Globus pallidus (tissue), 1 donor: ENCODE measurements at regions not wholly inside any gene's neighbourhood (a gene's known extent, or its start where the extent isn't known, plus 50 kb on each side); places are given as distances from the start of the nearest gene placed in this dataset.
"Not testable (repeated sequence)": the region's sequence is repeated elsewhere in the genome, so short reads cannot be mapped to it uniquely, and the experiment has no call there.

Source experiments
- DNase-seq: peaks from one replicate; pipeline ENCODE4 v3.0.0-alpha.2; 2015; ENCODE audit warnings: low spot score

GRCh38 chr7:9071160-9071762 lies 637.9 kb downstream of the NXPH1 start:
- no peak for DNase-seq

DNA sequence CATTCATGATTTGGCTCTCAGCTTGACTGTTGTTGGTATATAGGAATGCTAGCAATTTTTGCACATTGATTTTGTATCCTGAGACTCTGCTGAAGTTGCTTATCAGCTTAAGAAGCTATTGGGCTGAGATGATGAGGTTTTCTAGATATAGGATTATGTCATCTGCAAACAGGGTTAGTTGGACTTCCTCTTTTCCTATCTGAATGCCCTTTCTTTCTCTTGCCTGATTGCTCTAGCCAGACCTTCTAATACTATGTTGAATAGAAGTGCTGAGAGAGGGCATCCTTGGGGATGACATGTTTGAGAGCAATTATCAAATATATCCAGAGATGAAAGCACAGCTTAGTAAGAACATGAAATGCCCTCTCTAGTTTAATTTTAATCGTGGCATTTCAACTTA lies 642.4 kb downstream of the NXPH1 start:
- DNase-seq: not testable (repeated sequence)

DNA sequence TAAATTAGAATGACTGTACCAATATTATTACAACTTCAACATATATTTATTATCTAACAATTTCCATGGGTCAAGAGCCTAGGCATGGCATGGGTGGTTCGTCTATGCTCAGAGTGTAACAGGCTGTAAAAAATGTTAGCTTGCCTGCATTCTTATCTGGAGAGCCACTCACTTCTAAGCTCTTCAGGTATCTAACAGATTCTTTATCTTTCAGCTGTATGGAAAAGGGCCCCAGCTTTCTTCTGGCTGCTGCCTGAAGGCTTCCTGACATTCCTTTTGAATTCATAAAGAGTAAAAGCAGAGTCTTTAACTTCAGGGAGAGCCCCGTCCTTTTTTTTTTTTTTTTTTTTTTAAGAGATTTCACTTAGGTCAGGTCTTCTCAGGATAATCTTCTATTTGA lies 648.8 kb downstream of the NXPH1 start:
- no peak for DNase-seq

- no peak for DNase-seq
These were observed 650.4 kb downstream of the NXPH1 start for GRCh38 chr7:9083837-9084236.

GRCh38 chr7:9091282-9091681 lies 657.9 kb downstream of the NXPH1 start:
- DNase-seq: no peak

DNA sequence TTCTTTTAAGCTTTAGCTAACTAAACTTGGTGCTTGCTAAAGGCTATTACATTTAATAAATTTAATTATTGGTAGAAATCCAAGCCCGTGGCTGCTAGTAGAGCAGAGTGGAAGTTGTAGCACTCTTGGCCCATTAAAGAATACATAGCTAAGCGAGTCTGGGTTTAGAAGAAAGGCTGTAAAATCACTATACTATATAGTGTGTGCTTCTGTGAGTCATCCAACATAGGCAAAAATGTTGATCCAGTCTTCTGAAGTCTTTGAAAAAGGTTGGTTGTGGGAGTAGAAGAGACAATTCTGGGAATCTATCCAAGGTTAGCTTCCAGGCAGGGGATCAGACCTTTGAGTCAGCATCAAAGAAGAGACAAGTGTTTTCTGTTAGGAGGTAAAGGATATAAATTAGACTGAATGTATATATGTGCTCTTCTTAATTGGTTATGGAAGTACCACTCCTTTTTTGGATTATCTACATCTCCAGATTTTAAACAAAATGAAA lies 664.2 kb downstream of the NXPH1 start:
- DNase-seq: no peak

- no peak for DNase-seq
These were observed 666.9 kb downstream of the NXPH1 start for GRCh38 chr7:9100289-9100688.

- no peak for DNase-seq
These were observed 669.4 kb downstream of the NXPH1 start for GRCh38 chr7:9102846-9103245.

- DNase-seq: no peak
These were observed 673.3 kb downstream of the NXPH1 start for GRCh38 chr7:9106747-9107146.

GRCh38 chr7:9120331-9120730 lies 686.9 kb downstream of the NXPH1 start:
- DNase-seq: no peak

DNA sequence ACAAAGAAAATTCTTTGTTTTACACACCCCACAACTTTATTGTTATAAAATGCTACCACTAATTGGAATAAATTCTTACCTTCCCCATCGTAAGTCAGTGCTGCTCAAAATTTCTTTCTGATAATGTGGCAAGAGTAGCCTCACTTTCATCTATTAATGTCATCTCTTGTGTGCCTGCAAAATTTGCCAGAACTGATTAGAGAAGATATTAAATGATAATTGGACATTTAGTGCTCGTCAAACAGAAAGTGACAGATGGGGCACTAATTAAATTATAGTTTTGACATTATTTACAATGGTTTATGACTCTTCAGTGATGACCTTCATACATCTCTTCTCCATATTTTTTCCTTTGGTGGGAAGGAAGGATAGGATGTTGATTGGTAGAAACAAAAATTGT lies 690.9 kb downstream of the NXPH1 start:
- no peak for DNase-seq

DNA sequence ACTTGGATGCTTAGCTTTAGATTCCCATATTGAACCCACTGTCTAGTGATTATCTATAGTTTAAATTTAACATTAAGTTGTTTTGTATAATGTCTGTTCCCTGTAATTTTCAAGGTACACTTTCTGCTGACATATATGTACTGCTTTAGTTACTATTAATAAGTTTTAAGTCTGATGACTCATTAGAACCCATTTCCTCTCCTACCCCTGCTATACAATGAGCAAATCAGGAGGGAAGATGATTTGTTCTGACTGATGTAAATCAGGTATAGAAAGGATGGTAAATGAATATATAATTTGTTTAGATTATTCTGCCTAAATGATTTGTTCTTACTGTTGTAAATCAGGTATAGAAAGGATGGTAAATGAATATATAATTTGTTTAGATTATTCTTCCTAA lies 691.8 kb downstream of the NXPH1 start:
- no peak for DNase-seq

DNA sequence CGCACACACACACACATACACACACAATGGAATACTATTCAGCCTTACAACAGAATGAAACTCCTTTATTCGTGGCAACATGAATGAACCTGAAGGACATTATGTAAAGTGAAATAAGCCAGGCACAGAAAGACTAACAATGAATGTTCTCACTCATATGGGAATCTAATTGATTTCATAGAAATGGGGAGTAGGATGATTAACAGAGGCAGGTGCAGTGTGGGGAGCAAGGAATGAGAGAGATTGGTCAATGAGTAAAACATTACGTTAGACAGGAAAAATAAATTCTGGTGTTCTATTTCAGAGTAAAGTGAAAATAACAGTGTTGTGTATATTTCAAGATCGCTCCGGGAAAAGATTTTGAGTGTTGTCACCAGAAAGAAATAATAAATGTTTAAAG lies 694.5 kb downstream of the NXPH1 start:
- no peak for DNase-seq

GRCh38 chr7:9148687-9149086 lies 715.3 kb downstream of the NXPH1 start:
- DNase-seq: no peak

GRCh38 chr7:9149499-9150082 lies 716.2 kb downstream of the NXPH1 start:
- no peak for DNase-seq

- DNase-seq: not testable (repeated sequence)
These were observed 730.3 kb downstream of the NXPH1 start for GRCh38 chr7:9163691-9164090.

DNA sequence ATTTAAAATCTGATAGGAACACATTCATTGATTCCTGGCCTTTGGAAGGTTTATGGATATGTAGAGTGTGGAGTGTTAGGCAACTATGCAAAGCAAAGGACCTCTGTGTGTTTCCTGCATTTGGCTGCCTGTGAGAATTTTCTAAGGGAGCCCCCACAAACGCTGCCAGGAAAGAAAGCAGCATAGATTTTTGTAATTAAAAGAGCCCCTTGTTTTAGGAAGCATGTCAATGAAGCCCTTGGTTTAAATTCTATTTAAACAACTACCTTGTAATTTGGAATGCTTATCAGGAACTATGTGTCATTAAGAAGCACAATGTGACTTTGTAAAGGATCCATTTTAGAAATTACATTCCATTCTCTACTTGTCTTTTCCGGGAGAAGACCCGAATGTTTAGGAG lies 742.5 kb downstream of the NXPH1 start:
- DNase-seq: peak; percentile 16

DNA sequence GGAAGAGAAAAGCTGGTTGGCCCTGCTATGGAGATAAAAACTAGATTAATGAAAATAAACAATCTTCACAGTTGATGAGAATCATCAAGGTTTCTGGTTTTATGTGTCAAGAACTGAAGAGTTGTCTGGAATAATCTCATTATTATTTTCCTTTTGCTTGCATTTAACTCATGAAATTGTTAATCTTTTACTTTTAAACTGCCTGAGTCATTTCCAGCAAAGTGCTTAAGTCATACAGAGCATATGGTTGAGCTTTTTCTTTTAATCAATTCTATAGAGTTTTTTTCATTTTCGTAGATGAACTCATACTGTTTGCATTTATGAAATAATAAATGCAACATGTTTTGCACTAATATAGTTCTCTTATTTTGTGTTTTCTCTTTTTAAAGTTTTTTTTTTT lies 747.9 kb downstream of the NXPH1 start:
- no peak for DNase-seq

GRCh38 chr7:9186730-9187129 lies 753.3 kb downstream of the NXPH1 start:
- DNase-seq: no peak

DNA sequence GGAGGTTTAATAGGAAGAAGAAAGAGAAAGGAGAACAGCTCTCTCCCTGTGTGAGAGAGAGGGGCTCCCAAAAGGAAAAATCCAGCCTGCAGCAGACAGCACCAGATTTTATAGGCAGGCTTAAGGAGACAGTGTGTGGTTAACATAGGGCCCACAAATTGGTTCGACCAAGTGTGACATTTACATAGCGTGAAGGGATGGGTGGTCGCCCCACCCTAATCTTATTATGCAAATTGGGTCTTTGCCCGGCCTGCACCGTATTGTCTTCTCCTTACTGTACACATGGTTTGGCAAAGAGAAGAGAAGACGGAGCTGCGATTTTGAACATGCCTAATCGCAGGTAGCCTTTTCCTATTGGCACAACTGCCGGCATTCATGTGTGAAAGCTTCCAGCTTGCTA lies 756.3 kb downstream of the NXPH1 start:
- DNase-seq: no peak

DNA sequence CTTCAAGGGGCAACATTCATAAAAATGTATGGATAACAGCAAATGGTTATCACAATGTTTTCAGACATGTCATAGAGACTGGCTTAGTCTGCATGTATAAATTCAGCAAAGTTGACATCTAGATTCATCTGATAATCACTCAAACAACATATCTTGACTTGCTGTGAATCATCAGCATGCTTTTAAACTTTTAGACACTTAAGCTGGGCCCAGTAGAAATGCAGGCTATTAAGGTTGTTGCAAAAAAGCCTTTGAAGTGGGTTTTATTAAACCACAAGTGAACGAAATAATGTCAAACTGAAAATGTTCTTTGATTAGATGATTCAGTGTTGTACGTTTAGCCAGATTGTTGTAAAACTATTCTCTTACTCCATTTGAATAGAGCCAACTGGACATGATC lies 759.6 kb downstream of the NXPH1 start:
- DNase-seq: no peak

GRCh38 chr7:9200626-9201025 lies 767.2 kb downstream of the NXPH1 start:
- no peak for DNase-seq

- no peak for DNase-seq
These were observed 768.5 kb downstream of the NXPH1 start for GRCh38 chr7:9201928-9202327.

GRCh38 chr7:9204571-9204970 lies 771.2 kb downstream of the NXPH1 start:
- DNase-seq: no peak
